GM06990 (cell line): ENCODE measurements at regions not wholly inside any gene's neighbourhood (a gene's known extent, or its start where the extent isn't known, plus 50 kb on each side); places are given as distances from the start of the nearest gene placed in this dataset.

Experiments used
- DNase-seq: peaks from one replicate; pipeline ENCODE4 v3.0.0-alpha.2; 2011; ENCODE audit not compliant: insufficient read length; ENCODE audit errors: extremely low read depth
- H3K27me3 ChIP-seq: replicated peaks from 2 replicates; pipeline ENCODE4 v1.6.0; 2011; ENCODE audit warnings: low read length; ENCODE audit not compliant: control insufficient read depth, insufficient read depth
- H3K36me3 ChIP-seq: 2 replicates; pipeline ENCODE4 v1.5.1; 2011; ENCODE audit warnings: low read length; ENCODE audit not compliant: control insufficient read depth, insufficient read depth
- H3K4me3 ChIP-seq: replicated peaks from 2 replicates; pipeline ENCODE4 v1.5.1; 2011; ENCODE audit warnings: low read depth, mild to moderate bottlenecking, control low read depth, low read length
- CTCF ChIP-seq: IDR thresholded peaks from 2 replicates; pipeline ENCODE4 v1.5.1; 2011; ENCODE audit warnings: low read length, control low read depth, mild to moderate bottlenecking, inconsistent platforms; ENCODE audit not compliant: insufficient read depth, poor library complexity, severe bottlenecking

GRCh38 chr12:93065896-93066295 lies 136.8 kb upstream of the EEA1 start:
- Histone ChIP-seq H3K27me3 (no peaks in the 10 kb centered on the region), H3K4me3 (no peak overlapping the region), H3K36me3 (no peaks in the 10 kb centered on the region)
- no peak for TF ChIP-seq CTCF
- no peak for DNase-seq

- H3K27me3 ChIP-seq: no peaks in the 10 kb centered on the region
- no peak for DNase-seq
- H3K36me3 ChIP-seq: no peaks in the 10 kb centered on the region
- H3K4me3 ChIP-seq: no peak overlapping the region
- no peak for TF ChIP-seq CTCF
Measured at GRCh38 chr12:93072340-93072739, 143.2 kb upstream of the EEA1 start.

GRCh38 chr12:93073324-93073723 lies 144.2 kb upstream of the EEA1 start:
- H3K27me3 ChIP-seq: no peaks in the 10 kb centered on the region

GRCh38 chr12:93078059-93078458 lies 149.0 kb upstream of the EEA1 start:
- H3K27me3 ChIP-seq: no peaks in the 10 kb centered on the region
- TF ChIP-seq CTCF: no peak
- no peak for DNase-seq

More at GRCh38 chr12:93073324-93073723, 144.2 kb upstream of the EEA1 start:
- Histone ChIP-seq H3K4me3 (no peak overlapping the region), H3K36me3 (no peaks in the 10 kb centered on the region)
- TF ChIP-seq CTCF: no peak
- DNase-seq: no peak

GRCh38 chr12:93078577-93078976 lies 149.5 kb upstream of the EEA1 start:
- DNase-seq: no peak
- no peaks in the 10 kb centered on the region for H3K27me3 ChIP-seq
- H3K4me3 ChIP-seq: no peak overlapping the region
- TF ChIP-seq CTCF: no peak
- H3K36me3 ChIP-seq: no peaks in the 10 kb centered on the region

More at GRCh38 chr12:93078059-93078458, 149.0 kb upstream of the EEA1 start:
- Histone ChIP-seq H3K4me3 (no peak overlapping the region), H3K36me3 (no peaks in the 10 kb centered on the region)

- Histone ChIP-seq H3K36me3 (no peaks in the 10 kb centered on the region), H3K27me3 (no peaks in the 10 kb centered on the region), H3K4me3 (no peak overlapping the region)
- no peak for TF ChIP-seq CTCF
- DNase-seq: no peak
Measured at GRCh38 chr12:93079271-93079670, 150.2 kb upstream of the EEA1 start.
